HG02884 (cell line): ENCODE measurements at regions not wholly inside any gene's neighbourhood (a gene's known extent, or its start where the extent isn't known, plus 50 kb on each side); places are given as distances from the start of the nearest gene placed in this dataset.

ENCODE experiments used
- ATAC-seq: cut with Tn5 transposase; IDR thresholded peaks from one replicate; pipeline ENCODE4 v1.9.1; 2021; ENCODE audit warnings: mild to moderate bottlenecking, moderate library complexity; ENCODE audit not compliant: unreplicated experiment

DNA sequence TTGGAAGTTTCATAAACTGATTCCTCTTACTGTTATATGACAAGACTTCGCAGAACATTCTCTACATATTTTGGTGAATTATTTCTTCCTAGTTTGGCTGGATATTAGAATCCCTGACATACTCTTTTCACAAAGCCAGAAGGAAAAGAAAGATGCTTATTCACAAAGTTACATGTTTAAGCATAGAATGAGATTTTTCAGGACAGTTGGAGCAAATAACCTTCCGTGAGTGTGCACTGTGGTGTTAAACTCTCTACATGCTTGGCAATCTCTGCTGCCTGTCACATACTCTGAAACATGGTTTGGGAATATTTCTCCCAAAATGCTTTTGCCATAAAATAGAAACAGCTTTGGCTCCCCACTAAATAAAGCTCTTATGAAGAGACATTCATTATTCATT is 230.0 kb upstream of the MTNR1B start:
- no peak for ATAC-seq

- no peak for ATAC-seq
Observed at GRCh38 chr11:92740276-92740675, 229.2 kb upstream of the MTNR1B start.

DNA sequence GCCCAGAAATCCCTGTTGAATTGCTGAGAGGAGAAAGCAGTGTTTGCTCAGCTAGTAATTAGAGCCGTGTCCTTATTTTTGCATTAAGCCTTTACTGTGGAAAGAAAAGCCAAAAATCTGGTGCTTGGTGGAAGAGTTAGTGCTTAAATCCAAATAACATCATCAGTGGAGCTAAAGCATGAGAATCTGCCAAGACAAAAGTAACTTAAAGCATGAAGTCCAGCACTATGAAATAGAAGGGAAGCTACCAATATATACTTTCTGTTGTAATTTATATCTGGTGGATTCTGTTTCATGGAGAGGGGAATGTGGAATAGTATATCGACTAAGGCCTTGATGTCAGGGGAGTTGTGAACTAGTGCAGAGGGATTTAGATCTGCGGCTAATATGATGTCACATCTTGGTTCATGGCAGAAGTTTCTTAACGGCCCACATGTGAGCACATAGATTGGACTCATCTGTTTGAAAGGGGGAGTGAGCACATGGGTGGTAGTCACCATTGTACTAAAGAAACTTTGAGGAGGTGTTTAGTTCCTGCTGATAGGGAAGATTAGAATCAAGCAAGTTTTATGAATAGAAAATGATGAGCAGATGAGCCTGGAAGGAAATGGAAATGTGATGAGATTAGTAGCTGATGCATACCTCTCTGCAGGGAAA is 224.4 kb upstream of the MTNR1B start:
- no peak for ATAC-seq

- no peak for ATAC-seq
Observed at GRCh38 chr11:92750794-92751193, 218.7 kb upstream of the MTNR1B start.

DNA sequence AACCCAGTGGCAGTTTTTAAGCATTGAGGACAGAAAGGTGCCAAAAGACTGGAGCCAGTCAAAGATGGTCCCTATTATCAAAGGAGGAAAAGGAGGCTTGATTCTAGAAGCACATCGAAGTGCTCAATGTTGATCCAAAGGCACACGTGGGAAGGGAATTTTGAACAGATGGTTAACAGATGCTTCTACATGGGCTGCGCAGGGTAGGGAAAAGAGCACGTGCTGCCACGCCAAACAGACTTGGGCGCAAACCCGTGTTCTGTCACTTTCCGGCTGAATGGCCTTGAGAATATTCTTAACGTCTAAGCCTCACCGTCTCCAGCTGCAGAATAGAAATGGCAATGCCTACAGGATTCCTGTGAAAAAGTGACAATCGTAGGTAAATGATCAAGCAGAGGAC is 217.9 kb upstream of the MTNR1B start:
- ATAC-seq, result no peak

GRCh38 chr11:92752122-92752521 is 217.3 kb upstream of the MTNR1B start:
- ATAC-seq, result no peak

DNA sequence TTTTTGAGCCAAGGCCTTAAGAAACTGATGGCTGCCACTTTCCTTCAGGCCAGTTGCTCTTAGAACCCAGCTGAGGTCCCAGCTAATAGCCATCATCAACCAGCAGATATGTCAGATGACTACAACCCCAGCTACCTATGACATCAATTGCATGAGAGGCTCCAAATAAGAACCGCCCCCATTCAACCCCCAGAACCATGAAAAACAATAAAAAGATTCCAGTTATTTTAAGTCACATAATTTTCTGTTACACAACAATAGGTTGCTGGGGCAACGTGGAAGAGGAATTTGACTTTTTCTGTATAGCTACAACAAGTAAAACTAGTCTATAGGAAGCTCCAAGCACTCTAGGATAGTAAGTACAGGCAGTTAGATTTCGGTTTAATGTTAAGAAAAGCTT is 216.3 kb upstream of the MTNR1B start:
- ATAC-seq, result no peak

- no peak for ATAC-seq
Observed at GRCh38 chr11:92758241-92758780, 211.1 kb upstream of the MTNR1B start.

GRCh38 chr11:92759571-92760214 is 209.8 kb upstream of the MTNR1B start:
- no peak for ATAC-seq

GRCh38 chr11:92762121-92762540 is 207.3 kb upstream of the MTNR1B start:
- ATAC-seq, result no peak

GRCh38 chr11:92763336-92763735 is 206.1 kb upstream of the MTNR1B start:
- ATAC-seq, result no peak

DNA sequence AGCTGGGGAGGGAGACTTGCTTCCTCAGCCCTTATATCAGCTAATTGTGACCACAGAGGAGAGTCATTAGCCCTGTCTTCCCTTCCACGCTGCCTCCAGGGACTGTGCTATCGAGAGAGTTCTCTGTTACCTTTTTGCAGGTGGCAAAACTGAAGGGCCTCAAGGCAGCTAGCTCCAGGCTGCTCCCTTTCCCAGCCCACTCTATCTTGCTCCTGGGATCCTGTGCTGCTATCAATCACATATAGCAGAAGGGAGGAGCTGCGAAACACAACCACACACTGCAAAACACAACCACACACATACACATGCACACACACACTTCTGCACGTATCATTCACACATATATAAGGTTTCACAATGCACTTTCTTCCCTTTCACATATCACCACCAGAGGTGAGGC is 205.3 kb upstream of the MTNR1B start:
- ATAC-seq, result no peak

GRCh38 chr11:92765082-92765840 is 204.2 kb upstream of the MTNR1B start:
- ATAC-seq, result no peak

- ATAC-seq, result no peak
Observed at GRCh38 chr11:92765965-92766371, 203.5 kb upstream of the MTNR1B start.

GRCh38 chr11:92766698-92767097 is 202.8 kb upstream of the MTNR1B start:
- no peak for ATAC-seq

DNA sequence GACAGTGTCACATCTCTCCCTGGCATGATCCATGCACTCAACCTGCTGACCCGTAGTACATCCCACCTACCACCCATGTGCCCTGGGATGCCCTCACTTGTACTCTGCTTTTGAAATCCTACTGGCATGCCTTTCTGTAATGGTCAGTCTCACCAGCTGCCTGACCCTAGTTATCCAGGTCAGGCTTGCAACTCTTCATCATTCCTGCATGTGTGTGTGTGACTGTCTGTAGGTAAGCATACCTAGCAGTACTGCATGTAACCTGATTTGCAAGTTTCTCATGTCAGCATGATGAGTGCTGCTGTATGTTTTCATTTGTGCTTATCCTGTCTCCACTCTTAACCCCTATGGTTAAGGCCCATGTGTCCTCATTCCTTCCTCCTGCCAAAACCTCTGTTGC is 202.0 kb upstream of the MTNR1B start:
- no peak for ATAC-seq

GRCh38 chr11:92768121-92768840 is 201.2 kb upstream of the MTNR1B start:
- no peak for ATAC-seq

GRCh38 chr11:92769112-92769511 is 200.3 kb upstream of the MTNR1B start:
- no peak for ATAC-seq

- ATAC-seq, result no peak
Observed at GRCh38 chr11:92770419-92770818, 199.0 kb upstream of the MTNR1B start.

- ATAC-seq, result no peak
Observed at GRCh38 chr11:92770981-92771380, 198.5 kb upstream of the MTNR1B start.

DNA sequence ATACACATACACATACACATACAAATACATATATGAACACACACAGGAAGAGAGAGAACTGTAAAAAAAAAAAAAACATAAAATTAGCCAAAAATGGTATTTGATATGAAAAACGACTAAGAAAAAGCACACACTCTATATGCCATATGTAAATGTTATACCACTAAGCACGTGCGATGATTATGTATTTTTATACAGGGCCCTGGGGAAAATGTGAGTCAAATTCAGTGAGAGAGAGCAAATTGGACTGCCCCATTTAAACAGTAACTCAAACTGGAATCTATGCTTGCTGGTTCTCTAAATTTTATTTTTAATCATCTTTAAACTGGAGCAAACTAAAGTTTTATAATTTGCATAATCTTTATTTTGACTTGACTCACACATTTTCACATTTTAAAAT is 197.8 kb upstream of the MTNR1B start:
- ATAC-seq, result no peak
